SKM-1 (cell line): ENCODE measurements at regions not wholly inside any gene's neighbourhood (a gene's known extent, or its start where the extent isn't known, plus 50 kb on each side); places are given as distances from the start of the nearest gene placed in this dataset.
A peak's percentile ranks its signal among the peaks of the same experiment; 100 is the strongest.
"Not testable (repeated sequence)": the region's sequence is repeated elsewhere in the genome, so short reads cannot be mapped to it uniquely, and the experiment has no call there.

Experiments
- DNase-seq: peaks from one replicate; lab custom pipeline; 2025; ENCODE audit not compliant: unreplicated experiment; lab: John Stamatoyannopoulos, UW

DNA sequence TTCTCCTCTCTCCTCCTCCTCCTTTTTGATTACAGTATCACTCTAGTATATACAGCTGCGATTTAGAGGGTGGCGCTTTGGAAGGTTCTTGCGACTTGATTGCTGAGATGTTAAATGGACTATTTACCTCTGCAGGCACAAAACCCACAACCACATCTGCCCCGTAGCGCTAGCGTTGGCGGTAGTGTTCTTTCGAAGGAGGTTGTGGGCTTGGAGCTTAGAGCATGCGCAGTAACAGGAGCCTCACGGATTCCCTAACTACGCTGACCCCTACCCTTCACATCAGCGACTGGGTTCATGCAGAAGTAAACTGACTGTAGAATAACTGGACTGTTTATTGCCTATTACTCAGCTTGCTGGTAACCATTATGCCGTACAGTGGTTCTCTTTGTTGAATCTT, 58.0 kb downstream of the CGGBP1 start:
- DNase-seq, result no peak

DNA sequence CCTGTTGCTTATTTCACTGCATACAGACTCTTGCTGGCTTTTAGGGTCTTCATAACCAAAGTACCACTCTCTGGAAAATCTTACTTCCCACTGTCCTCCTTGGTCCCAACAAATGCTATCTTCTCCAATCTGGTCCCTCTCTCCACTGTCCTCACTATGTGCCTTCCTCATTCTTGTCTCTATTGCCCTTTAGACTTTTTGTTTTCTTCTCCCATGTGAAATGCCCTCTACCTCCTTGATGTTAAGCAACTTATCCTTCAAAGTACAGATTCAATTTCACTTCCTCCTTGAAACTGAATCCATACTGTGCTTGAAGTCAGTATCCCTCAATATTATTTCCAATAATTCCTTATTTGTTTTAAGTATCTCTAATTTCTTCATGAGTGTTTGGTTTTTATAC, 60.8 kb downstream of the CGGBP1 start:
- DNase-seq, result peak; percentile 21

GRCh38 chr3:87997298-87997697, 61.5 kb downstream of the CGGBP1 start:
- peak; percentile 23 for DNase-seq

- DNase-seq, result no peak
Measured at GRCh38 chr3:87996882-87997281, 61.9 kb downstream of the CGGBP1 start.

DNA sequence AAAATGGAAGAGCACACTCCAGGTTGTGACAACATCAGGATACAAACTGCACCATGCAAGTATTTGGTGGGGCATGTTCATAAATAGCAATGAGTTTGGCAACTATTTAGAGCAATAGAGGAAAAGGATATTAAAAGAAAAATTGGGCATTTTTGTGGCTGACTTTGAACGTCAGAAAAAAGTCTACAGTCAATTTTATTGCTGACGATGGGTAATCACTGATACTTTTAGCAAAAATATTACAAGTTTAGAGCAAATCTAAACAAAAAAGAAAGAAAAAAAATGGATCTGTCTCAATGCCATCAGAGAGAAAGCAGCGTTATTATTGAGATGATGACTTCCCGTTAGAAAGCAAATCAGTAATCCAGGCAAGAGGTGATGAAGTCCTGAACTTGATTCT, 65.2 kb downstream of the CGGBP1 start:
- DNase-seq, result no peak

DNA sequence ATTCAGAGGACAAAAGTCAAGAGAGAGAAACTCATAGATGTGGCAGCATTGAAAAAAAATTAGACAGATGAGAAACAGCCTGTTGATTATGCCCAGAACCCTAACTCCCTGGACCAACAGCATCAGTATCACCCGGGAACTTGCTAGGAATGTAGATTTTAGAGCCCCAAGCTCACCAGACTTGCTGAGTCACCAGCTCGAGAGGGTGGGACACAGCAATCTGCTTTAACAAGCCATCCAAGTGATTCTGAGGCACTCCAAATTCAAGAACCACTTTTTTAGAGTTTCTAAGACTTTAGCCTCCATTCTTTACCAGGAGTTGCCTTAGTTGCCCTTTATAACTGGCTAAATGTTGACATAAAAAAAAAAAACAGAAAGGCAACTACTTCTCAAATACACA, 70.9 kb downstream of the CGGBP1 start:
- no peak for DNase-seq

- DNase-seq, result no peak
Measured at GRCh38 chr3:87982421-87982820, 76.4 kb downstream of the CGGBP1 start.

- DNase-seq, result no peak
Measured at GRCh38 chr3:87979527-87979926, 79.3 kb downstream of the CGGBP1 start.

DNA sequence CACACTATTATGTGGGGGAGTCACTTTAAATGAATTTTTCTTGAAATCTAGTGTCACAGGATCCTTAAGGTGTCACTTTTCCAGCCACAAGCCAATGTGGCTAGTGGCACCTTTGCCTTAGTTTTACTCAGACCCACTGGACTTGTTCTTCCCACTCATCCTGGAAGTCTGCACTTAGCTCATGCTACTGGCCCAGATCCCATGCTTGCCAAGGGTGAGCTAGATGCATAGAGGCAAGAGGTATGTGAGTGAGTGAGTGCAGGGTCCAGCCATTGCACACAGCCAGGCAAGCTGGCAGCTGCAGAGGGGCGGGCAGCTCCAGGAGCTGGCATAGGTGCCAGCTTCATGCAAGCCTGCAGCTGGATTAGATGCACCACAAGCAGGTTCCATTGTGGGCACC, 81.0 kb downstream of the CGGBP1 start:
- DNase-seq, result no peak

DNA sequence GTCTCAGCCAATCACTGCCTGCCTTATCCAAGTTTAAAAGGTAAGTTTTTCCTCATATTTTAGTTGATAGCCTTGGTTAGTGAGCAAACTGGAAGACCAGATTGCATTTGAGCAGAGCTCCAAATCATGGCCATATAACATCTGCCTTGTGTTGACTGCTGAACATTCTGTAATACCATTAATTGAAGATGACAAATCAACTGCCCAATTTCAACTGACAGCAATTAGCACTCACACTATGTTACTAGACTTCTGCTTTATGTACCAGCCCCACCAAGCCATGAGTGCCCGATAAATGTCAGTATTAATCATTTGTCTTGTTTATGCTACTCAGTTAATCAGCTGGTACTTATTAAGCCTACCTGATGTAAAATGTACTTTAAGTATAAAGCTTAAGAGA, 83.1 kb downstream of the CGGBP1 start:
- DNase-seq, result no peak

- no peak for DNase-seq
Measured at GRCh38 chr3:87973906-87974305, 84.9 kb downstream of the CGGBP1 start.

DNA sequence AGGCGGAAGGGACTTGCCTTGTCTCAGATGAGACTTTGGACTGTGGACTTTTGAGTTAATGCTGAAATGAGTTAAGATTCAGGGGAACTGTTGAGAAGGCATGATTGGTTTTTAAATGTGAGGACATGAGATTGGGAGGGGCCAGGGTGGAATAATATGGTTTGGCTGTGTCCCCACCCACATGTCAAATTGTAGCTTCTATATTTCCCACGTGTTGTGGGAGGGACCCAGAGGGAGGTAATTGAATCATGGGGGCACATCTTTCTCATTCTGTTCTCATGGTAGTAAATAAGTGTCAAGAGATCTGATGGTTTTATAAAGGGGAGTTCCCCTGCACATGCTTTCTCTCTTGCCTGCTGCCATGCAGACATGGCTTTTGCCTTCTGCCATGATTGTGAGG, 89.2 kb downstream of the CGGBP1 start:
- no peak for DNase-seq

- DNase-seq, result no peak
Measured at GRCh38 chr3:87968668-87969067, 90.1 kb downstream of the CGGBP1 start.

GRCh38 chr3:87958289-87958688, 100.5 kb downstream of the CGGBP1 start:
- DNase-seq, result no peak

DNA sequence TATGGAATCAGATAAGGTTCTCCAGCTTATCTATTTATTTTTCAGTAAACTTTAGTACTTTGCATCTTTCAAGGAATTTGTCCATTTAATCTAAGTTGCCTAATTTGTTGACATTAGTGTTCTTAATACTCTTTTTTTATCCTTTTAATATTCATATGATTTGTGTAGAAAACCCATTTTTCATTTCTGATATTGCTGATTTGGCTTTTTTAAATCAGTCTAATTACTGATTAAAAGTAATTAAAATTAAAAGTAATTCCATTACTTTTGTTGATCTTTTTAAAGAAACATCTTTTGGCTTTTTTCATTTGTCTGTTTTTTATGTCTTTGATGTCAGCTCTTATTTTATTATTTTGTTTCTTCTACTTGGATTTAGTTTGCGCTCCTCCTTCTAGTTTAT, 101.2 kb downstream of the CGGBP1 start:
- no peak for DNase-seq

GRCh38 chr3:87949879-87950208, 109.0 kb downstream of the CGGBP1 start:
- DNase-seq, result no peak

GRCh38 chr3:87949189-87949878, 109.5 kb downstream of the CGGBP1 start:
- no peak for DNase-seq

DNA sequence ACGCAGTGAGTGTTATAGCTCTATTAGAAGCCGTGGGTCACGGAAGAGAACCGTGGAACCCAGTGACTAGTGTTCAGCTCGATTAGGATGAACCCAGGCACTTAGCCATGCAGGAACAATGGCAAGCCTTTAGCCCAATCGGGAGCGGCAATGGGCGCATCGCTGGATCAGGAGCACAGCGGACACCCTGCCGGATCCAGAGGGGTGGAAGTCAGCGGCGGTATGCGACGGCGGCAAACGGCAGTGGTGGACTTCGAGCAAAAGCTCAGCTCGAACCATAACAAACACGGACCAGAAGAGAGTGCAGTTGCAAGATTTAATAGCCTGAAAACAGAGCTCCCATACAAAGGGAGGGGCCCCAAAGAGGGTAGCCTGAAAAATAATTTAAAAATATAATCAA, 112.8 kb downstream of the CGGBP1 start:
- DNase-seq, result not testable (repeated sequence)

- not testable (repeated sequence) for DNase-seq
Measured at GRCh38 chr3:87942256-87942655, 116.5 kb downstream of the CGGBP1 start.

DNA sequence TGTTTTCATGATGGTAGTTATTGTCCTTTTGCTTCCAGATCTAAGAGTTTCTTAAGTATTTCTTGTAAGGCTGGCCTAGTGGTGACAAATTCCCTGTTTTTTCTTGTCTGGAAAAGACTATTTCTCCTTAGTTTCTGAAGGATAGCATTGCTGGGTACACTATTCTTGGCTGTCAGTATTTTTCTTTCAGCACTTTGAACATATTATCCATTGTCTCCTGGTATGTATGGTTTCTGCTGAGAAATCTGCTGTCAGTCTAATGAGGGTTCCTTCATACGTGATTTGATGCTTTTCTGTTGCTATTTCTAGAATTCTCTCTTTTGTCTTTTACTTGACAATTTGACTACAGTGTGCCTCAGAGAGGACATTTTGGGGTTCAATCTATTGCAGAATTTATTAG, 134.3 kb downstream of the CGGBP1 start:
- DNase-seq, result no peak

DNA sequence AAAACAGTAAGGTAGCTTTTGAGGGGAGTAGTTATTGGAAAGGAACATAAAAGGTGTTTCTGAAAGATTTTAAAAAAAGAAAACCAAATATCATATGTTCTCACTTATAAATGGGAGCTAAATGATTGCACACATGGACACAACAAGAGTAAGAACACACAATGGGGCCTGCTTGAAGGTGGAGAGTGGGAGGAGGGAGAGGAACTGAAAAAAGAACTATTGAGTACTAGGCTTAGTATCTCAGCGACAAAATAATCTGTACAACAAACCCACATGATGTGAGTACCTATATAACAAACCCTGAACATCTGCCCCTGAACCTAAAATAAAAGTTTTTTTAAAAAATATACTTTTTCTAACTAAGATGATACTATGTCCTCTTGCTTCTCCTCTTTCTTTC, 138.3 kb downstream of the CGGBP1 start:
- no peak for DNase-seq

- no peak for DNase-seq
Measured at GRCh38 chr3:87901141-87901540, 157.7 kb downstream of the CGGBP1 start.

DNA sequence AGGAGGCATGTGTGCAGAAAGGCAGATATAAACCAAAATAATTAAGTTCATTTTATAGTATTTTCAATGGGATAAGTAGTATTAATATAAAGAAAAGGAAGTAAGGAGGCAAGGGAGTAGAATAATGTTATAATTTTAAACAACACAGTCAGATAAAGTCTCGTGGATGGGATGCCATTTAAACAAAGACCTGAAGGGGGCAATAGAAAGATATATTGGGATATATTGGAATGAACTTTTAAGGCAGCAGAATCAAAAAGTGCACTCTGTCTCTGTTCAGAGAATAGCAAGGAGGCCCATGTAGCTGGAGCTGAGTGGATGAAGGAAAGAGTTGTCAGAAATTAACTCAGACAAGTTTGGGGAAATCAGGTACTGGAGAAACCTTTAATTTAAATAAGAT, 158.7 kb downstream of the CGGBP1 start:
- peak; percentile 1 for DNase-seq

DNA sequence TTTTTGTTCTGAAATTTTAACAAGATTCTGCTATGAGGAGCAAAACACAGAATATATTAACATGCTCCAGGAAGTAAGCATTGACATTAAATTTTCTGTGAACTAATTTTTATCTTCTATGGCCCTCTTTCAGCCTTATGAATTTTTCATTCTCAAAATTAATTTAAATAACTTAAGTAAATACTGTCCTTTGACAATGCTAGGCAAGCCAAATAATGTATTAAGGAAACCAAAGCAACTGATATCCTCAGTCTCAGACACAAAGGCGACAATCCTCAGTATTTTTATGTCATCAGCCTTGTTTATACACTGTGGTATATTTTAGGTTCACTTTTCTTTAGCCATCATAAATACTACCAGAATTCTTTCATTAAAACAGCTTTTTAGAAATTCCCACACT, 159.8 kb downstream of the CGGBP1 start:
- DNase-seq, result no peak
